IMR-90 (cell line): ENCODE measurements at regions not wholly inside any gene's neighbourhood (a gene's known extent, or its start where the extent isn't known, plus 50 kb on each side); places are given as distances from the start of the nearest gene placed in this dataset.

ENCODE experiments used
- ATAC-seq: fragments of 200-7000 bp; cut with Tn5 transposase; 2 replicates; pipeline ENCODE4 v1.9.1; 2020; ENCODE audit warnings: low read depth, mild to moderate bottlenecking, moderate library complexity
- BruUV-seq: library from RNA; stranded (reverse); fragments of 400-500 nt; replicated peaks from 2 replicates; lab custom pipeline; 2021; lab: Mats Ljungman, UMichigan
- CTCF ChIA-PET: fragments of 300-600 bp; formaldehyde crosslinking; extraction: SDS; loops from one replicate; lab custom pipeline; 2021; ENCODE audit warnings: antibody characterized with exemption; lab: Yijun Ruan, JAX
- POLR2A ChIA-PET: fragments of 300-600 bp; sonication (Branson Sonifier 250); formaldehyde crosslinking; loops from one replicate; lab custom pipeline; 2022; ENCODE audit warnings: antibody characterized with exemption; ENCODE audit not compliant: unreplicated experiment; lab: Charles Lee
- DNase-seq: peaks from one replicate; pipeline ENCODE4 v3.0.0; 2013
- H2AFZ ChIP-seq: replicated peaks from 2 replicates; pipeline ENCODE3; 2013; ENCODE audit warnings: low read length, mild to moderate bottlenecking; ENCODE audit not compliant: poor library complexity
- H2AK5ac ChIP-seq: 2 replicates; pipeline ENCODE4 v1.6.1; 2013; ENCODE audit warnings: low read depth, low read length, inconsistent platforms
- H2AK9ac ChIP-seq: replicated peaks from 2 replicates; pipeline ENCODE3; 2013; ENCODE audit warnings: mild to moderate bottlenecking, low read depth, low read length, moderate library complexity; ENCODE audit not compliant: poor library complexity
- H2BK120ac ChIP-seq: 2 replicates; pipeline ENCODE4 v1.6.1; 2013; ENCODE audit warnings: low read depth, low read length, inconsistent platforms
- H2BK15ac ChIP-seq: 3 replicates; pipeline ENCODE4 v1.6.1; 2013; ENCODE audit warnings: low read depth, low read length, inconsistent platforms
- H2BK20ac ChIP-seq: 2 replicates; pipeline ENCODE4 v1.6.1; 2013; ENCODE audit warnings: low read depth, mild to moderate bottlenecking, inconsistent platforms, low read length, moderate library complexity
- H2BK5ac ChIP-seq: 2 replicates; pipeline ENCODE4 v1.6.1; 2013; ENCODE audit warnings: mild to moderate bottlenecking, low read depth, low read length, inconsistent platforms; ENCODE audit not compliant: poor library complexity, severe bottlenecking
- H3K14ac ChIP-seq: replicated peaks from 2 replicates; pipeline ENCODE4 v1.6.1; 2013; ENCODE audit warnings: low read depth, low read length, inconsistent platforms
- H3K18ac ChIP-seq: 2 replicates; pipeline ENCODE4 v1.6.1; 2013; ENCODE audit warnings: low read depth, low read length, control low read depth
- H3K23ac ChIP-seq: 2 replicates; pipeline ENCODE4 v1.6.1; 2013; ENCODE audit warnings: low read depth, low read length, inconsistent platforms
- H3K27ac ChIP-seq: 2 replicates; pipeline ENCODE4 v1.5.1; 2013; ENCODE audit warnings: mild to moderate bottlenecking, control low read depth, low read length; ENCODE audit not compliant: insufficient read depth
- H3K27me3 ChIP-seq: 2 replicates; pipeline ENCODE4 v1.6.1; 2013; ENCODE audit warnings: low read length; ENCODE audit not compliant: control insufficient read depth, insufficient read depth
- H3K36me3 ChIP-seq: 2 replicates; pipeline ENCODE4 v1.6.1; 2013; ENCODE audit warnings: low read length, mixed read lengths; ENCODE audit not compliant: control insufficient read depth, insufficient read depth
- H3K4ac ChIP-seq: 2 replicates; pipeline ENCODE4 v1.6.1; 2013; ENCODE audit warnings: low read depth, low read length, inconsistent platforms
- H3K4me1 ChIP-seq: 2 replicates; pipeline ENCODE4 v1.6.1; 2013; ENCODE audit warnings: low read length, mixed read lengths; ENCODE audit not compliant: control insufficient read depth, insufficient read depth
- H3K4me2 ChIP-seq: 2 replicates; pipeline ENCODE4 v1.6.1; 2013; ENCODE audit warnings: low read depth, mild to moderate bottlenecking, control low read depth, low read length, moderate library complexity
- H3K4me3 ChIP-seq: 2 replicates; pipeline ENCODE4 v1.5.1; 2013; ENCODE audit warnings: low read depth, mild to moderate bottlenecking, control low read depth, low read length, moderate library complexity; ENCODE audit not compliant: insufficient read depth
- H3K56ac ChIP-seq: 2 replicates; pipeline ENCODE4 v1.6.1; 2013; ENCODE audit warnings: low read length, inconsistent platforms; ENCODE audit not compliant: insufficient read depth; ENCODE audit errors: extremely low read depth
- H3K79me1 ChIP-seq, 2 experiments: 2 replicates each; pipeline ENCODE4 v1.6.1; 2013; ENCODE audit warnings: low read length in 2 of 2, inconsistent platforms in 1 of 2, low read depth in 1 of 2
- H3K9ac ChIP-seq: 2 replicates; pipeline ENCODE4 v1.6.1; 2013; ENCODE audit warnings: low read depth, low read length, control low read depth
- H3K9me1 ChIP-seq: 2 replicates; pipeline ENCODE4 v1.6.1; 2013; ENCODE audit warnings: low read length, inconsistent platforms; ENCODE audit not compliant: insufficient read depth
- H3K9me3 ChIP-seq: 2 replicates; pipeline ENCODE4 v1.6.1; 2013; ENCODE audit warnings: low read length; ENCODE audit not compliant: control insufficient read depth, insufficient read depth
- H4K20me1 ChIP-seq: 2 replicates; pipeline ENCODE4 v1.6.1; 2013; ENCODE audit warnings: low read length, inconsistent platforms; ENCODE audit not compliant: insufficient read depth
- H4K5ac ChIP-seq: 2 replicates; pipeline ENCODE4 v1.6.1; 2013; ENCODE audit warnings: mild to moderate bottlenecking, low read depth, low read length, control low read depth
- H4K8ac ChIP-seq, 2 experiments: 2 replicates each; pipeline ENCODE4 v1.6.1; 2013; ENCODE audit warnings: low read depth in 2 of 2, low read length in 2 of 2, control low read depth in 1 of 2, inconsistent platforms in 1 of 2
- H4K91ac ChIP-seq: 2 replicates; pipeline ENCODE4 v1.6.1; 2013; ENCODE audit warnings: low read depth, low read length, inconsistent platforms; ENCODE audit not compliant: insufficient read depth
- BHLHE40 ChIP-seq: fragments of 150-350 bp; IDR thresholded peaks from 2 replicates; pipeline ENCODE4 v1.6.1; 2016; ENCODE audit warnings: mild to moderate bottlenecking, low read depth, low read length
- CEBPB ChIP-seq: IDR thresholded peaks from 2 replicates; pipeline ENCODE4 v1.6.1; 2012; ENCODE audit warnings: low read depth, low read length, improper control_type of control experiment
- CHD1 ChIP-seq: IDR thresholded peaks from 2 replicates; pipeline ENCODE4 v1.6.1; 2012; ENCODE audit warnings: low read depth, low read length, improper control_type of control experiment
- CTCF ChIP-seq: conservative IDR thresholded peaks from 2 replicates; pipeline ENCODE4 v1.5.1; 2012; ENCODE audit warnings: mild to moderate bottlenecking, low read depth, low read length, improper control_type of control experiment
- ELK1 ChIP-seq: fragments of 150-350 bp; IDR thresholded peaks from 2 replicates; pipeline ENCODE4 v1.6.1; 2016; ENCODE audit warnings: low read depth, mild to moderate bottlenecking, low read length, moderate library complexity, borderline replicate concordance
- FOS ChIP-seq: fragments of 150-350 bp; IDR thresholded peaks from 2 replicates; pipeline ENCODE4 v1.6.1; 2016; ENCODE audit warnings: low read depth, low read length
- MAFK ChIP-seq: IDR thresholded peaks from 2 replicates; pipeline ENCODE4 v1.6.1; 2012; ENCODE audit warnings: low read depth, low read length, improper control_type of control experiment
- MAZ ChIP-seq: IDR thresholded peaks from 2 replicates; pipeline ENCODE4 v1.6.1; 2012; ENCODE audit warnings: low read depth, mild to moderate bottlenecking, low read length, improper control_type of control experiment, moderate library complexity, borderline replicate concordance
- MXI1 ChIP-seq: IDR thresholded peaks from 2 replicates; pipeline ENCODE4 v1.6.1; 2012; ENCODE audit warnings: low read depth, mild to moderate bottlenecking, low read length, moderate library complexity, borderline replicate concordance
- NFE2L2 ChIP-seq: fragments of 150-350 bp; IDR thresholded peaks from 2 replicates; pipeline ENCODE4 v1.6.1; 2016; ENCODE audit warnings: low read depth, mild to moderate bottlenecking, low read length
- POLR2A ChIP-seq: IDR thresholded peaks from 2 replicates; pipeline ENCODE4 v1.6.1; 2012; ENCODE audit warnings: mild to moderate bottlenecking, low read depth, low read length
- RCOR1 ChIP-seq: IDR thresholded peaks from 2 replicates; pipeline ENCODE4 v1.6.1; 2012; ENCODE audit warnings: mild to moderate bottlenecking, low read length, improper control_type of control experiment; ENCODE audit not compliant: insufficient replicate concordance
- RFX5 ChIP-seq: IDR thresholded peaks from 2 replicates; pipeline ENCODE4 v1.8.0; 2012; ENCODE audit warnings: low read depth, mild to moderate bottlenecking, low read length, moderate library complexity
- SMC3 ChIP-seq: fragments of 150-350 bp; IDR thresholded peaks from 2 replicates; pipeline ENCODE4 v1.6.1; 2016; ENCODE audit warnings: low read depth, mild to moderate bottlenecking, antibody characterized with exemption, low read length, moderate library complexity
- whole genome bisulfite sequencing, 2 experiments: methylation state at CpG; one replicate each; pipeline versions ENCODE4 v1.1.5 to v1.1.7; 2013; ENCODE audit warnings: missing lambda C conversion rate in 2 of 2; ENCODE audit not compliant: insufficient read length in 1 of 2; ENCODE audit errors: extremely low coverage in 2 of 2; 5-methylcytosine and 5-hydroxymethylcytosine counted together
- dilution Hi-C: fragments of 300-500 bp; cut with HindIII; formaldehyde crosslinking; loops from one replicate; pipeline ENCODE4 v1.14.3; 2018; ENCODE audit warnings: low sequenced_read_pairs; ENCODE audit not compliant: unreplicated experiment
- in situ Hi-C: fragments of 300-500 bp; cut with MboI; formaldehyde crosslinking; loops from 3 replicates; pipeline ENCODE4 v1.14.3; 2019; ENCODE audit warnings: low sequenced_read_pairs, inconsistent platforms, mixed read lengths
- intact Hi-C: fragments of 100-400 bp; cut with micrococcal nuclease; formaldehyde crosslinking; loops from 2 replicates; pipeline ENCODE4 v1.10.0; 2022
- TF ChIP-seq, protein P1 (sequence below): fragments of 150-350 bp; IDR thresholded peaks from 2 replicates; pipeline ENCODE4 v1.6.1; 2017; ENCODE audit warnings: mild to moderate bottlenecking, antibody characterized with exemption, low read length, low read depth

DNA sequence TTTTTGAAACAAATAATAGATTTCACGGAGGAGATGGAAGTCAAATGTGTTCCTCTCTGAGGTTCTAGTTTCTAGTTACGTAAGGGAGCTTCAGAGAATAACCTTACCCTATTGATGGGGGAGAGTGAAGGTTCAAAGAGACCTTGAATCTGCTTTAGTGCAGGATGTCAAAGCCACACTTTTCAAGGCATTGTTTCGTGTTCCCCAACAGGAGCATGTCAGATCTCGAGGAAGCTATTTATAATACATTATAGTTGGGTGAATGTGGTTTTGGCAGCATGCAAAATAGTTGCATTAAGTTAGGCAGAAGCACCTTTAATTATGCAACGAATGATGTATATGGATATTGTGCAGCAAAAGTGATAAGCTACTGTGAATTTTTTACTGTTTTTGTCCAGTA, 614.9 kb downstream of the SLC16A7 start:
- H3K36me3 ChIP-seq: no peaks in the 10 kb centered on the region
- ATAC-seq (no peak), DNase-seq (no peak)
- peaks cover 2% of the 10 kb centered on the region; the same call in 1 of the 2 replicates for H3K9me3 ChIP-seq
- no peak overlapping the region for H3K4me3 ChIP-seq
- no peak overlapping the region for H2AK5ac ChIP-seq
- ChIA-PET CTCF (no interaction called here), POLR2A (no interaction called here)
- no peak overlapping the region for H4K5ac ChIP-seq
- in situ Hi-C loops (no loop called here), dilution Hi-C loops (no loop called here), intact Hi-C loops (no loop called here)
- no peak overlapping the region for H3K4ac ChIP-seq
- H3K79me1 ChIP-seq: no peaks in the 10 kb centered on the region
- H2BK15ac ChIP-seq: no peak overlapping the region
- no peak overlapping the region for H3K9ac ChIP-seq
- no peak overlapping the region for H2BK20ac ChIP-seq
- no peak overlapping the region for H2BK120ac ChIP-seq
- no peaks in the 10 kb centered on the region for H3K27me3 ChIP-seq
- H3K9me1 ChIP-seq: no peaks in the 10 kb centered on the region
- TF ChIP-seq POLR2A (no peak), MAZ (no peak), RFX5 (no peak), CEBPB (no peak), MAFK (no peak), SMC3 (no peak), FOS (no peak), CHD1 (no peak), ELK1 (no peak), MXI1 (no peak), RCOR1 (no peak), NFE2L2 (no peak), BHLHE40 (no peak), CTCF (no peak)
- TF ChIP-seq, protein P1, sequence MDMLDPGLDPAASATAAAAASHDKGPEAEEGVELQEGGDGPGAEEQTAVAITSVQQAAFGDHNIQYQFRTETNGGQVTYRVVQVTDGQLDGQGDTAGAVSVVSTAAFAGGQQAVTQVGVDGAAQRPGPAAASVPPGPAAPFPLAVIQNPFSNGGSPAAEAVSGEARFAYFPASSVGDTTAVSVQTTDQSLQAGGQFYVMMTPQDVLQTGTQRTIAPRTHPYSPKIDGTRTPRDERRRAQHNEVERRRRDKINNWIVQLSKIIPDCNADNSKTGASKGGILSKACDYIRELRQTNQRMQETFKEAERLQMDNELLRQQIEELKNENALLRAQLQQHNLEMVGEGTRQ: no peak
- no peak overlapping the region for H4K91ac ChIP-seq
- no peaks in the 10 kb centered on the region for H4K20me1 ChIP-seq
- H2AFZ ChIP-seq: no peak overlapping the region
- H3K18ac ChIP-seq: no peak overlapping the region
- WGBS, 2 experiments: no CpG with 5 or more reads among the region's 5 CpGs
- no peak overlapping the region for H3K23ac ChIP-seq
- H3K14ac ChIP-seq: no peak overlapping the region
- no peak overlapping the region for H2AK9ac ChIP-seq
- no peak overlapping the region for H3K27ac ChIP-seq
- no peaks in the 10 kb centered on the region for H3K4me1 ChIP-seq
- no TSS peak for BruUV-seq
- no peak overlapping the region for H4K8ac ChIP-seq
- no peak overlapping the region for H3K4me2 ChIP-seq
- no peak overlapping the region for H2BK5ac ChIP-seq
- no peak overlapping the region for H3K56ac ChIP-seq
